GM20431 (cell line): ENCODE measurements at regions not wholly inside any gene's neighbourhood (a gene's known extent, or its start where the extent isn't known, plus 50 kb on each side); places are given as distances from the start of the nearest gene placed in this dataset.
"Not testable (repeated sequence)": the region's sequence is repeated elsewhere in the genome, so short reads cannot be mapped to it uniquely, and the experiment has no call there.

Experiments used
- in situ Hi-C: fragments of 300-500 bp; cut with MseI, MboI; formaldehyde crosslinking; loops from one replicate; pipeline ENCODE4 v1.15.0; 2020; ENCODE audit warnings: low sequenced_read_pairs; ENCODE audit not compliant: unreplicated experiment

GRCh38 chr2:224094413-224094812 is 55.3 kb upstream of the SERPINE2 start:
- in situ Hi-C loops: no loop called here

GRCh38 chr2:224091671-224092070 is 52.6 kb upstream of the SERPINE2 start:
- in situ Hi-C loops: not testable (repeated sequence)

GRCh38 chr2:224089606-224090005 is 50.5 kb upstream of the SERPINE2 start:
- in situ Hi-C loops: not testable (repeated sequence)
